ENCODE measurements at regions not wholly inside any gene's neighbourhood (a gene's known extent, or its start where the extent isn't known, plus 50 kb on each side); places are given as distances from the start of the nearest gene placed in this dataset.

- no peak for DNase-seq
Measured at GRCh38 chr6:147095316-147095715, 108.9 kb upstream of the STXBP5 start.

- no peak for DNase-seq
Measured at GRCh38 chr6:147099974-147100373, 104.2 kb upstream of the STXBP5 start.

GRCh38 chr6:147103007-147103406 lies 101.2 kb upstream of the STXBP5 start:
- DNase-seq, result no peak

GRCh38 chr6:147103694-147104093 lies 100.5 kb upstream of the STXBP5 start:
- DNase-seq, result no peak

GRCh38 chr6:147105786-147106185 lies 98.4 kb upstream of the STXBP5 start:
- DNase-seq, result no peak

- DNase-seq, result no peak
Measured at GRCh38 chr6:147106759-147107401, 97.3 kb upstream of the STXBP5 start.

GRCh38 chr6:147108259-147108910 lies 95.8 kb upstream of the STXBP5 start:
- no peak for DNase-seq

GRCh38 chr6:147109707-147110106 lies 94.5 kb upstream of the STXBP5 start:
- DNase-seq, result no peak

- no peak for DNase-seq
Measured at GRCh38 chr6:147116056-147116455, 88.2 kb upstream of the STXBP5 start.

GRCh38 chr6:147117011-147117410 lies 87.2 kb upstream of the STXBP5 start:
- no peak for DNase-seq

GRCh38 chr6:147117580-147117979 lies 86.6 kb upstream of the STXBP5 start:
- DNase-seq, result no peak

- no peak for DNase-seq
Measured at GRCh38 chr6:147119310-147119709, 84.9 kb upstream of the STXBP5 start.

GRCh38 chr6:147122823-147123222 lies 81.4 kb upstream of the STXBP5 start:
- DNase-seq, result no peak

- no peak for DNase-seq
Measured at GRCh38 chr6:147126618-147127022, 77.6 kb upstream of the STXBP5 start.

GRCh38 chr6:147127587-147127986 lies 76.6 kb upstream of the STXBP5 start:
- no peak for DNase-seq

- no peak for DNase-seq
Measured at GRCh38 chr6:147128056-147128455, 76.2 kb upstream of the STXBP5 start.

- no peak for DNase-seq
Measured at GRCh38 chr6:147131532-147132128, 72.6 kb upstream of the STXBP5 start.

GRCh38 chr6:147132889-147133288 lies 71.3 kb upstream of the STXBP5 start:
- no peak for DNase-seq

- no peak for DNase-seq
Measured at GRCh38 chr6:147133669-147134068, 70.5 kb upstream of the STXBP5 start.

GRCh38 chr6:147135211-147135681 lies 69.0 kb upstream of the STXBP5 start:
- no peak for DNase-seq

GRCh38 chr6:147136057-147136456 lies 68.2 kb upstream of the STXBP5 start:
- DNase-seq, result no peak

GRCh38 chr6:147137986-147138385 lies 66.2 kb upstream of the STXBP5 start:
- DNase-seq, result no peak

GRCh38 chr6:147138835-147139234 lies 65.4 kb upstream of the STXBP5 start:
- no peak for DNase-seq

GRCh38 chr6:147141711-147142308 lies 62.4 kb upstream of the STXBP5 start:
- no peak for DNase-seq
